Coronary artery (tissue), 2 donors: ENCODE measurements at regions not wholly inside any gene's neighbourhood (a gene's known extent, or its start where the extent isn't known, plus 50 kb on each side); places are given as distances from the start of the nearest gene placed in this dataset.

Source experiments
- DNase-seq: peaks from one replicate; pipeline ENCODE4 v3.0.0-alpha.2; 2017; ENCODE audit warnings: low spot score
- H3K27ac ChIP-seq, 2 donors: fragments of 200-600 bp; sonication (generic); one replicate each; pipeline ENCODE4 v1.5.1; 2016 to 2019
- H3K4me3 ChIP-seq: fragments of 200-600 bp; sonication (generic); 2 replicates; pipeline ENCODE4 v1.5.1; 2016; ENCODE audit warnings: mild to moderate bottlenecking, moderate library complexity
- TF ChIP-seq, protein P1 (sequence below): fragments of 200-600 bp; sonication (generic); IDR thresholded peaks from one replicate; pipeline ENCODE4 v1.5.1; 2019; ENCODE audit warnings: antibody characterized with exemption

GRCh38 chrX:42704454-42704853, 73.5 kb downstream of the PPP1R2C start:
- TF ChIP-seq, protein P1, sequence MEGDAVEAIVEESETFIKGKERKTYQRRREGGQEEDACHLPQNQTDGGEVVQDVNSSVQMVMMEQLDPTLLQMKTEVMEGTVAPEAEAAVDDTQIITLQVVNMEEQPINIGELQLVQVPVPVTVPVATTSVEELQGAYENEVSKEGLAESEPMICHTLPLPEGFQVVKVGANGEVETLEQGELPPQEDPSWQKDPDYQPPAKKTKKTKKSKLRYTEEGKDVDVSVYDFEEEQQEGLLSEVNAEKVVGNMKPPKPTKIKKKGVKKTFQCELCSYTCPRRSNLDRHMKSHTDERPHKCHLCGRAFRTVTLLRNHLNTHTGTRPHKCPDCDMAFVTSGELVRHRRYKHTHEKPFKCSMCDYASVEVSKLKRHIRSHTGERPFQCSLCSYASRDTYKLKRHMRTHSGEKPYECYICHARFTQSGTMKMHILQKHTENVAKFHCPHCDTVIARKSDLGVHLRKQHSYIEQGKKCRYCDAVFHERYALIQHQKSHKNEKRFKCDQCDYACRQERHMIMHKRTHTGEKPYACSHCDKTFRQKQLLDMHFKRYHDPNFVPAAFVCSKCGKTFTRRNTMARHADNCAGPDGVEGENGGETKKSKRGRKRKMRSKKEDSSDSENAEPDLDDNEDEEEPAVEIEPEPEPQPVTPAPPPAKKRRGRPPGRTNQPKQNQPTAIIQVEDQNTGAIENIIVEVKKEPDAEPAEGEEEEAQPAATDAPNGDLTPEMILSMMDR: no peak
- Histone ChIP-seq H3K4me3 (no peak overlapping the region), H3K27ac (no peak overlapping the region)
- DNase-seq: no peak

DNA sequence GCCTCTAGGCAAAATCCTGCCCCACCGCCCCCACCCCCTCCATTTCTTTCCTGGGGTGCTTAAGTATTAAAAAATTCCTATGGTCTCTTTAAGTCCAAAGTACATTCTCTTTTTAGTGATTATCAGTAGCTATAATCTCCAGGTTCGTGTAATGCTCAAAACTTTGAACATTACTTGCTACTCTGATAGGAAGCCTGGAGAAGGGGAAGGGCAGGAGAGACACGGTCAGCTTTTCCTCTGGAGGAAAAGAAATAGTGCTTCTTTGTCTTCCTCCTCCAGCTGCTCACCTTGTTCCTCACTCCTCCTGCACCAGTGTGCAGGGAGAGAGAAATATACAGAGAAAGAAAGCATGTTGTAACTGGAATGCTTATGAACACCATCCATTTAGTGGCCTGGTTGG, 80.4 kb downstream of the PPP1R2C start:
- TF ChIP-seq, protein P1: no peak
- no peak for DNase-seq
- no peak overlapping the region for H3K4me3 ChIP-seq
- no peak overlapping the region for H3K27ac ChIP-seq

- no peak for DNase-seq
- TF ChIP-seq, protein P1: no peak
- H3K4me3 ChIP-seq: no peak overlapping the region
- H3K27ac ChIP-seq: no peak overlapping the region
Observed at GRCh38 chrX:42696536-42697124, 81.3 kb downstream of the PPP1R2C start.

- H3K4me3 ChIP-seq: no peak overlapping the region
- DNase-seq: no peak
- TF ChIP-seq, protein P1: no peak
- no peak overlapping the region for H3K27ac ChIP-seq
Observed at GRCh38 chrX:42695800-42696358, 82.1 kb downstream of the PPP1R2C start.

DNA sequence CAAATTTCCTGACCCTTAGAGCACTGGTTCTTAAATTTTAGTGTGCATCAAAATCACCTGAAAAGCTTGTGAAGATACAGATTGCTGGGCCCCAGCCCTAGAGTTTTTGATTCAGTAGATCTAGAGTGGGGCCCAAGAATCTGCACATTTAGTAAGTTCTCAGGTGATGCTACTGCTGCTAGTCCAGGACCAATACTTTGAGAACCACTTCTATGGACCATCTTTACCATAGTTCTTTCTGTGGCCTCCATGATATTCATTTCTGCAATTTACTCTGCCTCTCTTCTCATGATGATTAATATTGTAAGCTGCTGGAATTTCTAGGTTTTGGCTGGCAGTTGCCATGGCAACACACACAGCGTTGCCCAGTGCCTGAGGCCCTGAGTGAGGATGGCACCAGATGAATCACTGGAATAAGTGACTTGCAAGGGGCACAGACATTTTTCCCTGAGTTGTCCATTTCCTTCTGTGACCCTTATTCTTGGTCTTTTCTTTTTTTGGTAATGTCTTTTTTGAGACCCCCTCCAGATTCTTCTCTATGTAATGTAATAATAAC, 83.6 kb downstream of the PPP1R2C start:
- H3K27ac ChIP-seq: no peak overlapping the region
- H3K4me3 ChIP-seq: no peak overlapping the region
- TF ChIP-seq, protein P1: no peak
- DNase-seq: no peak

- DNase-seq: no peak
- Histone ChIP-seq H3K27ac (no peak overlapping the region), H3K4me3 (no peak overlapping the region)
- TF ChIP-seq, protein P1: no peak
Observed at GRCh38 chrX:42691196-42691595, 86.8 kb downstream of the PPP1R2C start.

DNA sequence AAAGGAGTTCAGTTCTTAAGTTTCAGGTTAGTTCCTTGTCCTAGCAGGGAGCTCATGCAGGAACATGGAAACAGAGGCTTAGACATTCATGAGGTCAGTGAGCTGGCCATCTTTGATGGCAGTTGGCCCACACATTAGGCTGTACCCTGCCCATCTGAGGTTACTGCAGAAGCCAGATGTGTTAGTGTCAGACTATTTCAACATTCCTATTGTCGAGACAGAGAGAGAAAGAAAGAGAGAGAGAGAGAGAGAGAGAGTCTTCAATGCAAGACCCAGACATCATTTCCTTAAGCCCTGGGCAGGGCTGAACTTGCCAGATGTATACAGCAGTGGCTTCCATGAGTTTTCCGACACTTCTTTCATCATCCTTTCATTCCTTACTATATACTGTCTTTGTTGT, 91.3 kb downstream of the PPP1R2C start:
- H3K4me3 ChIP-seq: no peak overlapping the region
- no peak for DNase-seq
- no peak overlapping the region for H3K27ac ChIP-seq
- TF ChIP-seq, protein P1: no peak
